WTC11 (cell line): ENCODE measurements at regions not wholly inside any gene's neighbourhood (a gene's known extent, or its start where the extent isn't known, plus 50 kb on each side); places are given as distances from the start of the nearest gene placed in this dataset.

ENCODE experiments used
- ATAC-seq: fragments of 200-7000 bp; cut with Tn5 transposase; 2 replicates; pipeline ENCODE4 v1.10.0; 2021; ENCODE audit warnings: mild to moderate bottlenecking, moderate library complexity
- CTCF ChIA-PET: fragments of 300-600 bp; sonication (Branson Sonifier 250); formaldehyde crosslinking; loops from one replicate; lab custom pipeline; 2021; ENCODE audit warnings: antibody characterized with exemption; lab: Charles Lee
- POLR2A ChIA-PET: fragments of 350-600 bp; sonication (Branson Sonifier 250); formaldehyde crosslinking; loops from one replicate; lab custom pipeline; 2021; ENCODE audit warnings: antibody characterized with exemption; lab: Charles Lee
- DNase-seq: peaks from one replicate; pipeline ENCODE4 v3.0.0; 2021; ENCODE audit warnings: low spot score
- H3K27ac Mint-ChIP-seq: 2 replicates; pipeline ENCODE4 v1.8.0; 2021; ENCODE audit warnings: mixed read lengths
- H3K27me3 Mint-ChIP-seq: 2 replicates; pipeline ENCODE4 v1.8.0; 2021; ENCODE audit warnings: low read depth, mild to moderate bottlenecking, moderate library complexity, mixed read lengths
- H3K36me3 Mint-ChIP-seq: 2 replicates; pipeline ENCODE4 v1.8.0; 2021; ENCODE audit warnings: mixed read lengths
- H3K4me1 Mint-ChIP-seq: 2 replicates; pipeline ENCODE4 v1.8.0; 2022; ENCODE audit warnings: mixed read lengths
- H3K4me3 Mint-ChIP-seq: 2 replicates; pipeline ENCODE4 v1.8.0; 2021; ENCODE audit warnings: mild to moderate bottlenecking, moderate library complexity, mixed read lengths
- H3K9me3 Mint-ChIP-seq: 2 replicates; pipeline ENCODE4 v1.8.0; 2021; ENCODE audit warnings: mixed read lengths
- E2F4 ChIP-seq: sonication (generic); formaldehyde crosslinking; IDR thresholded peaks from 2 replicates; pipeline ENCODE4 v1.8.1; 2022; ENCODE audit warnings: low read depth, mild to moderate bottlenecking, moderate library complexity, missing genetic modification reagents, borderline replicate concordance
- EMX1 ChIP-seq: fragments of 250-450 bp; sonication (Bioruptor Pico); IDR thresholded peaks from 2 replicates; pipeline ENCODE4 v1.8.0; 2021; ENCODE audit warnings: mild to moderate bottlenecking
- ETV6 ChIP-seq: sonication (generic); formaldehyde crosslinking; IDR thresholded peaks from 2 replicates; pipeline ENCODE4 v1.8.1; 2022; ENCODE audit warnings: mild to moderate bottlenecking, missing genetic modification reagents
- FOXP1 ChIP-seq: sonication (generic); formaldehyde crosslinking; IDR thresholded peaks from 2 replicates; pipeline ENCODE4 v1.8.0; 2022; ENCODE audit warnings: missing genetic modification reagents, mild to moderate bottlenecking, moderate library complexity, borderline replicate concordance
- IRF2 ChIP-seq: sonication (generic); formaldehyde crosslinking; IDR thresholded peaks from 2 replicates; pipeline ENCODE4 v1.8.0; 2022; ENCODE audit warnings: low read depth, missing genetic modification reagents, borderline replicate concordance
- MXD4 ChIP-seq: fragments of 250-450 bp; sonication (Bioruptor Pico); IDR thresholded peaks from 2 replicates; pipeline ENCODE4 v1.8.0; 2021; ENCODE audit warnings: mild to moderate bottlenecking, moderate library complexity, borderline replicate concordance
- SMAD3 ChIP-seq: sonication (generic); formaldehyde crosslinking; IDR thresholded peaks from 2 replicates; pipeline ENCODE4 v1.8.0; 2022; ENCODE audit warnings: missing genetic modification reagents, mild to moderate bottlenecking, borderline replicate concordance
- SOX15 ChIP-seq: fragments of 250-450 bp; sonication (Bioruptor Pico); IDR thresholded peaks from 2 replicates; pipeline ENCODE4 v1.9.0; 2021; ENCODE audit warnings: mild to moderate bottlenecking
- SP1 ChIP-seq: sonication (generic); formaldehyde crosslinking; conservative IDR thresholded peaks from 2 replicates; pipeline ENCODE4 v1.8.1; 2022; ENCODE audit warnings: missing genetic modification reagents
- TEAD1 ChIP-seq: sonication (generic); formaldehyde crosslinking; IDR thresholded peaks from 2 replicates; pipeline ENCODE4 v1.8.0; 2022; ENCODE audit warnings: mild to moderate bottlenecking, missing genetic modification reagents
- TEAD4 ChIP-seq: sonication (generic); formaldehyde crosslinking; IDR thresholded peaks from 2 replicates; pipeline ENCODE4 v1.8.0; 2022; ENCODE audit warnings: mild to moderate bottlenecking, missing genetic modification reagents
- USF1 ChIP-seq: sonication (generic); formaldehyde crosslinking; IDR thresholded peaks from 2 replicates; pipeline ENCODE4 v1.8.0; 2022; ENCODE audit warnings: mild to moderate bottlenecking, missing genetic modification reagents
- USF2 ChIP-seq: sonication (generic); formaldehyde crosslinking; IDR thresholded peaks from 2 replicates; pipeline ENCODE4 v1.8.1; 2023; ENCODE audit warnings: mild to moderate bottlenecking, missing genetic modification reagents, moderate library complexity
- ZBTB21 ChIP-seq: sonication (generic); formaldehyde crosslinking; IDR thresholded peaks from 2 replicates; pipeline ENCODE4 v1.8.1; 2023; ENCODE audit warnings: mild to moderate bottlenecking, missing genetic modification reagents, borderline replicate concordance
- ZMAT4 ChIP-seq: fragments of 250-450 bp; sonication (Bioruptor Pico); IDR thresholded peaks from 2 replicates; pipeline ENCODE4 v1.9.0; 2021; ENCODE audit warnings: mild to moderate bottlenecking
- ZNF219 ChIP-seq: sonication (generic); formaldehyde crosslinking; IDR thresholded peaks from 2 replicates; pipeline ENCODE4 v1.8.0; 2023; ENCODE audit warnings: missing genetic modification reagents, mild to moderate bottlenecking, borderline replicate concordance
- ZNF263 ChIP-seq: sonication (generic); formaldehyde crosslinking; IDR thresholded peaks from 2 replicates; pipeline ENCODE4 v1.8.1; 2022; ENCODE audit warnings: low read depth, mild to moderate bottlenecking, moderate library complexity, missing genetic modification reagents
- ZNF281 ChIP-seq: sonication (generic); formaldehyde crosslinking; IDR thresholded peaks from 2 replicates; pipeline ENCODE4 v1.8.0; 2023; ENCODE audit warnings: mild to moderate bottlenecking, missing genetic modification reagents
- ZNF423 ChIP-seq: fragments of 250-450 bp; sonication (Bioruptor Pico); IDR thresholded peaks from 2 replicates; pipeline ENCODE4 v2.1.2; 2022; ENCODE audit warnings: mild to moderate bottlenecking, moderate library complexity
- ZNF512 ChIP-seq: sonication (generic); formaldehyde crosslinking; IDR thresholded peaks from 2 replicates; pipeline ENCODE4 v1.8.1; 2022; ENCODE audit warnings: missing genetic modification reagents, borderline replicate concordance

GRCh38 chr10:36662571-36662970 lies 462.8 kb upstream of the ANKRD30A start:
- POLR2A ChIA-PET: no interaction called here
- Mint-ChIP-seq H3K36me3 (no peaks in the 10 kb centered on the region), H3K9me3 (peaks cover 10% of the 10 kb centered on the region), H3K27me3 (no peaks in the 10 kb centered on the region), H3K4me3 (no peak overlapping the region), H3K27ac (no peak overlapping the region), H3K4me1 (no peaks in the 10 kb centered on the region)
- no peak for DNase-seq
- TF ChIP-seq ZNF512 (no peak), FOXP1 (CRISPR knock-in tag) (no peak), ETV6 (CRISPR knock-in tag) (no peak)
- CTCF ChIA-PET: no interaction called here
- no peak for ATAC-seq

GRCh38 chr10:36650274-36650673 lies 475.1 kb upstream of the ANKRD30A start:
- TF ChIP-seq ZNF423 (no peak), ZNF281 (no peak), SP1 (CRISPR knock-in tag) (no peak), ZMAT4 (CRISPR knock-in tag) (no peak), TEAD4 (no peak), IRF2 (CRISPR knock-in tag) (no peak), EMX1 (CRISPR knock-in tag) (no peak), USF1 (CRISPR knock-in tag) (no peak), ZBTB21 (CRISPR knock-in tag) (no peak), ZNF219 (CRISPR knock-in tag) (no peak), MXD4 (no peak), E2F4 (no peak)
- Mint-ChIP-seq H3K27me3 (no peaks in the 10 kb centered on the region), H3K4me3 (no peak overlapping the region), H3K27ac (no peak overlapping the region), H3K9me3 (peaks cover 18% of the 10 kb centered on the region), H3K36me3 (peaks cover 9% of the 10 kb centered on the region), H3K4me1 (peaks cover 10% of the 10 kb centered on the region)
- DNase-seq: no peak
- ChIA-PET CTCF (interaction anchor here (0.6 kb wide), 1 partner anchor 129 kb away, joined by 3 read pairs; no protein-coding TSS in a partner anchor), POLR2A (no interaction called here)
- ATAC-seq: no peak

- Mint-ChIP-seq H3K27me3 (no peaks in the 10 kb centered on the region), H3K27ac (peak overlapping the region; percentile 79), H3K4me1 (peaks cover 19% of the 10 kb centered on the region), H3K4me3 (no peak overlapping the region), H3K36me3 (peaks cover 9% of the 10 kb centered on the region), H3K9me3 (peaks cover 18% of the 10 kb centered on the region)
- CTCF ChIA-PET: interaction anchor here (1.1 kb wide), 1 partner anchor 35 kb away, joined by 4 read pairs; no protein-coding TSS in a partner anchor
- DNase-seq: peak; percentile 12
- TF ChIP-seq SOX15: no peak
- TF ChIP-seq ZNF263 (CRISPR knock-in tag): no peak
- TF ChIP-seq USF2: peak; percentile 32; the same call in 1 of the 2 replicates
- 0 out of 2 replicates have a peak, but pooled peaks have one; percentile 20 for TF ChIP-seq ZBTB21 (CRISPR knock-in tag)
- TF ChIP-seq TEAD1 (CRISPR knock-in tag): no peak
- peak; percentile 73; the same call in 1 of the 2 replicates for TF ChIP-seq ETV6 (CRISPR knock-in tag)
- TF ChIP-seq SMAD3 (CRISPR knock-in tag): no peak
- POLR2A ChIA-PET: no interaction called here
- peak; percentile 90 for ATAC-seq
Measured at GRCh38 chr10:36647540-36647939, 477.9 kb upstream of the ANKRD30A start.
